PC-3 (cell line): ENCODE measurements at regions not wholly inside any gene's neighbourhood (a gene's known extent, or its start where the extent isn't known, plus 50 kb on each side); places are given as distances from the start of the nearest gene placed in this dataset.

Source experiments
- CTCF ChIP-seq: fragments of 300-600 bp; sonication (generic); conservative IDR thresholded peaks from 2 replicates; pipeline ENCODE4 v1.5.1; 2017; ENCODE audit warnings: antibody characterized with exemption, low read depth, mild to moderate bottlenecking, low read length
- EZH2 ChIP-seq: fragments of 300-600 bp; sonication (generic); IDR thresholded peaks from one replicate; pipeline ENCODE4 v1.6.1; 2017; ENCODE audit warnings: antibody characterized with exemption, mild to moderate bottlenecking, low read length; ENCODE audit not compliant: unreplicated experiment
- EZH2phosphoT487 ChIP-seq: fragments of 300-600 bp; sonication (generic); IDR thresholded peaks from 2 replicates; pipeline ENCODE4 v1.6.1; 2018; ENCODE audit warnings: mild to moderate bottlenecking, antibody characterized with exemption, low read length, borderline replicate concordance

- TF ChIP-seq EZH2phosphoT487: no peak
- no peak for TF ChIP-seq CTCF
- TF ChIP-seq EZH2: no peak
Observed at GRCh38 chr7:153943861-153944260, 108.3 kb upstream of the DPP6 start.
